ENCODE measurements at regions not wholly inside any gene's neighbourhood (a gene's known extent, or its start where the extent isn't known, plus 50 kb on each side); places are given as distances from the start of the nearest gene placed in this dataset.
"Not testable (repeated sequence)": the region's sequence is repeated elsewhere in the genome, so short reads cannot be mapped to it uniquely, and the experiment has no call there.

DNA sequence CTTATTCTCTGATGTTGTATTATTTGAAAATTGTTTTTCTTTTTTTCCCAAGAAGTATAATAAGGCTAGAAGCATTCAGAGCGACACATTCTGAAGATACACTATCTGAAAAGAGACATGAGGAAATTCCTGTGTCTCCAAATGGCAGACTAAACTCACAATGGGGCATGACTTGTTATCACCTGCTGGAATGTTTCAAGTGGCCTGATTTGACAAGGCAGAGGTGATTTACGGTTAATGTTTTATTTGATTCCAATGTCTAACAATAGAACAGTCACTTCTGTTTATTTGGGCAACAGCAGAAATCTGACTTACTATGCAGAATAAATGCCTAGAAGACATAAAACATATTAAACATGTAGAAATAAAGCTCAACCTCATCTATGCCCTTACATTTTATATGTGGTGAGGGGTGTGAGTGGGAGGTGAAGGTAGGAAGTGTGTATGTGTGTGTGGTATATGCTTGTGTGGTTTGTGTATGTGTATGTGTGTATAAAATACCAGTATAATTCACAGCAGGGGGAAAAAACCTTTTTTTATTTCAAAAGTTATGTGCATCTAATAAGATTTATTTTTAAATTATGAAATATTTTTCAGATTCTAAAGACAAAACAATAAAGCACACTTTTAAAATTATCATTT is 1051.7 kb downstream of the ROBO2 start:
- DNase-seq, result no peak

DNA sequence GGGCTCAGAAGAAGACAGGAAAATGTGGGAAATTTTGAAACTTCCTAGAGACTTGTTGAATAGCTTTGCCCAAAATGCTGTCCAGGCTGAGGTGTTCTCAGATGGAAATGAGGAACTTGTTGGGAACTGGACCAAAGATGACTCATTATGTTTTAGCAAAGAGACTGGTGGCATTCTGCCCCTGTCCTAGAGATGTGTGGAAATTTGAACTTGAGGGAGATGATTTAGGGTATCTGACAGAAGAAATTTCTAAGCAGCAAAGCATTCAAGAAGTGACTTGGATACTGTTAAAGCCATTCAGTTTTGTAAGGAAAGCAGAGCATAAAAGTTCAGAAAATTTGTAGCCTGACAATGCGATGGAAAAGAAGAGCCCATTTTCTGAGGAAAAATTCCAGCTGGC is 1052.7 kb downstream of the ROBO2 start:
- not testable (repeated sequence) for DNase-seq

DNA sequence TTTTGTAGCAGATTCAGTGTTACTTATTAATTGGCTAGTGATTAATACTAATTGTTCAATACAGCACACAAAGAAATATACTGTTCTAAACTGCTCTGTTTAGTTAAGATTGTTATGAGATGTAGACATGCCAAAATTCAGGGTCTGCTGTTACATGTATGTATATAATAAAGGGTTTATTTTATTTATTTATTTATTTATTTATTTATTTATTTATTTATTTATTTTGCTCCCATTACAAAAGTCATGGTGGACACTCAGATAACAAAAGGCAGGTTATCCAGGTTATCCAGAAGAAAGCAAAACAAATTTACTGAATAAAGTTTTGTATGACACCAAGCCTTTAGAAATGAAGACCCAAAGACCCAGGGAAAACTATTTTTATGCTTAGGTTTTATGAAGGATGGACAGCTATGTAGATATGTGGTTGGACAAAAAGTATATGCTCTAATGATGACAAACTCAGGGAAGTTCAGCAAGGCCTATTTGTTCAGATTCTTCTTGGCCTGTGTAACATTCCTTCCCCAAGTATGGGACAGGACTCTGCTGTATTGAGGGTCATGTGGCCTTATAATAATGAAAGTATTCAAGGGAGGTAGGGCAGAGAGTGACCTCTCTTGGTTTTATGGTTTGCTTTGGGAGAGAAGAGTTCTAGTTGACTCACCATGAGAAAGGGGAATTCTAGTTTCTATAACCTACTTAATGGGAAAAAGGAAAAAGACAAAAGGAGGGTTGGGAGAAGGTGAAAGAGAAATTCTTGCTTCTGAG is 1056.8 kb downstream of the ROBO2 start:
- DNase-seq, result no peak

DNA sequence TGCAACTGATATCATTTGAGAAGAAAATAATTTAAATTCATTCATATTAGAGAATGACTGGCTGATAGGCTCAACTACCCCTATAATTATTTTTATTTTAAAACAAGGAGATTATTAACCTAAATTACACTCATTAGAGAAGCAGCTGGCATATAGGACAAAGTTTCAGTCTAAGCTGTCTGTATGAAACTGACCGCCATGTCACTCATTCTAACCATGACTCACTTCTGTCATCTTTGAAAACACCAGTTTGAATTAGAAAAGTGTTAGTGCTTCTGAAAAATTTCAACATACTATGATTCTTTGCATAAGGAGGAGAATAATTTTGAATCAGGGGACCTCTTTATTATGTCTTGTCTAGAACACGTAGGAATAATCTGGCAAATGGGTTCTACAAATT is 1058.5 kb downstream of the ROBO2 start:
- DNase-seq, result no peak

DNA sequence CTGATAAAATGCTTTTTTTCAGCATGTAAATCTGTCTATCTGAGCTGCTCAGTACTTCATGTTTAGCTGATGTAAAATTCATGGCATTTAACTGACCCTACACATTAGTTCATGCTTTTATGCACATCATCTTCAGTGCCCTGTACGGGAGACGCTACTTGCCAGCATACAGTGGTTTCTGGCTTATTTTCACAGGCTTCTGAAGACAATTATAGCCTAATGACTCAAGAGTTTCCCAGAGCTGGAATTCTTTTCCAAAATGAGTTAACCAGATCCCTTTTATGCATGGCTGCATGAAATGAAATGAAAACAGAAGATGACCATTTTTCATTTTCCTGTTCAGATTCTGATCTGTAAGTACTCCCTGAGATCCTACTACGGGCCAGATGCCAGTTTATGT is 1061.5 kb downstream of the ROBO2 start:
- DNase-seq, result no peak

DNA sequence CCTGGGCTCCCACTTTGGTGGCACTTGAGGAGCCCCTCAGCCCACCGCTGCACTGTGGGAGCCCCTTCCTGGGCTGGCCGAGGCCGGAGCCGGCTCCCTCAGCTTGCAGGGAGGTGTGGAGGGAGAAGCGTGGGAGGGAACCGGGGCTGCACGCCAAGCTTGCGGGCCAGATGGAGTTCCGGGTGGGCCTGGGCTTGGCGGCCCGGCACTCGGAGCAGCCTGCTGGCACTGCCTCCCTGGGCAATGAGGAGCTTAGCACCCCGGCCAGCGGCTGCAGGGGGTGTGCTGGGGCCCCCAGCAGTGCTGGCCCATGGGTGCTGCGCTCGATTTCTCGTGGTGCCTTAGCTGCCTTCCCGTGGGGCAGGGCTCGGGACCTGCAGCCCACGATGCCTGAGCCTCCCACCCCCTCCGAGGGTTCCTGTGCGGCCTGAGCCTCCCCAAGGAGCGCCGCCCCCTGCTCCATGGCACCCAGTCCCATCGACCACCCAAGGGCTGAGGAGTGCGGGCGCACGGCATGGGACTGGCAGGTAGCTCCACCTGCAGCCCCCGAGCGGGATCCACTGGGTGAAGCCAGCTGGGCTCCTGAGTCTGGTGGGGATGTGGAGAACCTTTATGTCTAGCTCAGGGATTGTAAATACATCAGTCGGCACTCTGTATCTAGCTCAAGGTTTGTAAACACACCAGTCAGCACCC is 1068.5 kb downstream of the ROBO2 start:
- not testable (repeated sequence) for DNase-seq

DNA sequence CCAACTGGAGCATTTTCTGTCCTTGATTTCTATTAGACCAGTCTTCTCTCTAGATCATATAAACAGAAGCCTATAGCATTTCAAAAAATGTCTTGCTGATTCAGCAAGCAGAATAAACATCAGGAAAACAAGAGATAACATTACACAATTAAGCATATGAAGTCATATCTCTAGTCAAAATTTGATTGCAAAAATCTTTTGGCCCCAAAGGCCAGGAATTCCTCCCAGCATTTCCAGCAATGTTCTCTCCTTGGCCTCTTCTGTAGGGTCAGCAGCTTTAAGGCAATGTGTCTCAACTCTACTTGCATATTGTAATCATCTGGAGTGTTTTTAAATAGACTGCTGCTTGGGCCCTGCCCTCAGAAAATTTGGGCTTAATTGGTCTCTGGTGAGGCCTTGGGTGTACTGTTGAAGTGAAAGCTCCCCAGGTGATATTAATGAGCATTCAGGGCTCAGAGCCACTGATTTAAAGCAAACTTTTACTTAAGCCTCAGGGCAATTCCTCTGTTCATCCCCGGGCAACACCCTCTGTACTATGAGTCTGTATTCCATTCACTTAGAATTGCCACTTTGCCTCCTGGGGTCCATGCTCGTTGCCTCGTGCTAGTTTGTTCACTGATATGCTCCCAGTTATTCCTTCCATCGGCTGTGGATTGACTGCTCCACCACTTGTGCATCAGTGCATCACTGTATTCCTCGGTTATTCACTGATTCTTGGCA is 1072.6 kb downstream of the ROBO2 start:
- no peak for DNase-seq

DNA sequence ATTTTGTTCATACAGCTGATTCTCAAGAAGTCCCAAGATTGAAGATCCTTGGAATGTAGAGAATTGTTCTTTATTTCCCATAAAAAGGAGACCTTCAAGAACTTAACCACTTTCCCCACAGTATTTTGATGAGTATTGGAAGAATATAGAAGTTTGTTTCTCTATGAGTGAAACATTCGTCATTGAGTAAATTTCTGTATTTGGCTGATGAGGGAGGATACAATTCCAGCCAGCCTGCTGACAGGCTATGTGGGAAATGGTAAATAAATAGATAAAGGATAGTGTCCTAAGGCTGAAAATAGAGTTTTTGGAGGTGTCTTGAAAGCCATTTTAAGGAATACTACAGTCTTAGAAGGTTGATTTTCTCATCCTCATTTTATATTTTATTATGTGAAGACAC is 1076.1 kb downstream of the ROBO2 start:
- no peak for DNase-seq

DNA sequence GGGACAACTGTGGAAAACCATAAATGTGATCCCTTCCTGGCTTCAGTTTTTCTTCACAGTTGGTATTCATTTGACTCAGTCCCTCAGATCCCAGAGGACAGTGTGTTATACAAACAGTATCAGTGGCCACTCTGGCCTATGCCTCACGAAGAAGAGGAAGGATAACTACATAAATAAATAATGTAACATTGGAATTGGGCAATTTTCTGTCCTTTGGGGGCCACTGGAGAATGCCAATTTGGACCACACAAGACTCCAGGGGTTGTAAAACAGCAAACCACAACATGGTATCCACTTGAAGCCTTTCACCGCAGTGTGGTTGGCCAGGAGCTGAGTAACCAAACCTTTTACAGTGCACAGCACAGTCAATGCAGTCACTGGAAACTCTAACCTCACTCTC is 1077.0 kb downstream of the ROBO2 start:
- DNase-seq, result no peak

DNA sequence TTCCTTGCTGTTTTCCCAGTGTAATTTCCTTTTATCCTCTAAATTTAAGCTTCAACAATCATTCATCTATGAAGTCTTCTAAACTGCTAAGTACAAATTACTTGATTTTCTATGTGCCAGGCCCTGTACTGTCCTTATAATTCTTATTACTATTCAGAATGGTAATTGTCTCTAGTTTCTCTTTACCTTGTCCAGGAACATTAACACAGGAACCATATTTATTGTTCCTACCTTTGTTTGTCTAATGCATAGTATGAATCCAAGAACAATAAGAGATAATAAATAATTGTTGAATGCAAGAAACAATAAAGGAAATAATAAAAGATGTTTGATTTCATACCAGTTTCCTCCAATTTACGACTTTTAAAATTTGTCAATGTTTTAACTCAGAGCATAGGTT is 1083.2 kb downstream of the ROBO2 start:
- no peak for DNase-seq

DNA sequence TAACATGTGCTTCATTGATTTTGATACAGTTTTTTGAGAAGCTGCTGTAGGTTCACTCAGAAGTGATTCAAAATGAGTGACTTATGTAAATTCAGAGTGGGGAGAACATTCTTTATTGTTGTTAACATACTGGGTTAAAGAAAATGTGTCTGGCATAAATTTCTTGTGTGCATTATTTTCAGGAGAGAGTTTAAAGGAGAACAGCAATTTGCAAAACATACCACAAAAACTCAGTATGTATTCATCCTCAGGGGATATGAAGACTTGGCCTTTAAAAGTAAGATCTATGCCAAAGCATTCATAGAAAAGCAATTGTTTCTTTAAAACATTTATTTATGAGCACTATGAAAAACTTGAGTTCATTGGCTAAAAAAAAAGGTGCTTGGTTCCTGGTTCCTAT is 1089.8 kb downstream of the ROBO2 start:
- no peak for DNase-seq

DNA sequence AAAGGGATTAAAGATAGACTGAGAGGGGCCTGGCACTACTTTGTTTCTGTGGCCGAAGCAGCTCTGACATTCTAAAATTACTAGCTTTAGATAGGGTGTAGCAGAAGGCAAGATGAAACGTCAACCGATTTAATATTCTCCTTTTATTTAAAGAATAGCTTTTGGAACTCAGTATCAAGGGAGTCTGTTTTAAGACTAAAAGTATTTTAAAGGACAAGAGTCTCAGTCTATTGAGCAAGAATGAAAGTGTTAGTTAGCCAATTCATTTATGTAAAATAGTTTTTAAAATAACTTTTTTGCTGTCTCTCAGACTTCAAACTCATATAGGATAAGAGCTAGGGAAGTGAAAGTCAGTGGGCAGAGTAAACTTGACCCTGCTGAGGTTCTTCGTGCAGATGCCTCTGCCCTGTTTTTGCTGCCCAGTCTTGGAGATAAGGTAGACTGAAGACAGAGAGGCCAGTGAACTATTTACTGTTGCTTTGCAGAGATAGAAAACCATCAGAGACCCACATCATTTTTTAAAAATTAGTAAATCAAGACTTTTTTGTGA is 1090.9 kb downstream of the ROBO2 start:
- no peak for DNase-seq

DNA sequence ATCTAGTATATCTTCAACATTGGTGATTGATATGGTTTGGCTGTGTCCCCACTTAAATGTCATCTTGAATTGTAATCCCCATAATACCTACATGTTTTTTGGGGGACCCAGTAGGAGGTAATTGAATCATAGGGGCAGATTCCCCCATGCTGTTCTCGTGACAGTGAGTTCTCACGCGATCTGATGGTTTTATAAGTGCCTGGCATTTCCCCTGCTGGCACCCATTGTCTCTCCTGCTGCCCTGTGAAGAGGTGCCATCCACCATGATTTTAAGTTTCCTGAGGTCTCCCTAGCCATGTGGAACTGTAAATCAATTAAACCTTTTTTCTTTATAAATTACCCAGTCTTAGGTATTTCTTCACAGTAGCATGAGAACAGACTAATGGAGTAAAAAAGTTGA is 1094.6 kb downstream of the ROBO2 start:
- DNase-seq, result no peak

DNA sequence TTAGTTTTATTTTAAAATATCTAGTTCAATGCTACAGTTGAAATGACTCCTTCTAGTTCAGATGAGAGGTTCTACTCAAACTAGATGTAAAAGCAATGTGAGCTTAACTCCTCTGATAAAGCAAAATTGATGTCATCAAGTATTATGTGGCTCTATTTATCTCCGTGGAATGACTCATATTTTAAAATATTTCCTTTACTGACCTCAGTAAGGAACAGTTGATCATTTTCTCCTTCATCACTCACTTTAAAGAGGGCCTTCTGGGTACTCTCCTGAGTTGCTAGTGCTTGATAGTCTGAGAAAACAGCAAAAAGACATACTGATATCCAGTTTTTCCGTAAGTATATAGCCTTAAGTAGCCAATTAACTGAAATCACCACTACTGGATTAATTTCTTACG is 1099.3 kb downstream of the ROBO2 start:
- DNase-seq, result no peak

DNA sequence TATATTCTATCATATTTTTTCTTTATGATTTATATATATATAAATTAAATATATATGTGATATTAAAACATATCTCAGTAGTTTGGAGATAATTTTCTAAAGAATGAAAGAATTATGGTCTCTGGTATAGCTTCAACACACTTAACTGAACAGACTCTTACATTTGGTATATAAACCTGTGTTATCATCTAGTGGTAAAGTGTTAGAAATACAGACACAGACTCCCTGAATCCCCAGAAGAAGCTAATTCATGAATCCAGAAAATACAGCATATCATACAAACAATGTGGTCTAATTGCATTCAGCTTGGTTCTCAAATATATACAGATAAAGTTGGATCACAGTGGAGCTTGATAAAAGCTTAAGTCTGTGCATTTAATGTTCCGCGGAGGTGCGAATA is 1100.4 kb downstream of the ROBO2 start:
- no peak for DNase-seq

DNA sequence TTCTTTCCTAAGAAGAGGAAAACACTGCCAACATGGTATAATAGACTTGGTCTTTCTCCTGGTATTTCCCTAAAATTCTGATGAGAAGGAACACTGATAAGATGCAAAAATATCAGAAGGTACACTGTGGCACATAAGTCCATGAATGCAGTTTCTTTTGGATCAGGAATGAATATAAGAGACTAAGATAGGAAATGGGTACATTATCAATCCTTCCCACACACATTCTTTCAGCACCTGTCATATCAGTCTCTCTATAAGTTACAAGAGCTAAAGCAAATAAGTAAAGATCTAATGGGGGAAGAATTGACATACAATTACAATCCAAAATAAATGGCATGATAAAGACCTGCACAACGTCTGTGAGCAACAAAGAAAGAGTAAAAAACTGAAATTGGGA is 1101.0 kb downstream of the ROBO2 start:
- no peak for DNase-seq

DNA sequence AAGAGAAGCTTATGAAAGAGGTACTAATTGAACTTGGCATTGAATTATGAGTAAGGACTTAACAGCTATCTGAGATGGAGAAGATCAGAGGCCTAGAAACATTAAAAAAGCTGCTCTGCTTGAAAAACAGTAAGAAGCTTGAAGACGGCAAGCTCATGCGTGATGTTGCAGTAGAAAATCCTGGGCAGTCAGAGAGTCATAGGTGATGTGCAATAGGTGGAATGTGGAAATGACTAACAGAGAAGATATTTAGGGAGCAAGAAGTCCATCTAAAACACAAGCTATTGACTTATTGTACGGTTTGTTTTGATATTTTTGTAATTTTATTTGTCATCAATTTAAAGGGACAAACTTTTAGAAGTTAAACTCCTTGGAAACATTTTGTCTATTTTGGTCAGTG is 1101.4 kb downstream of the ROBO2 start:
- DNase-seq, result no peak

DNA sequence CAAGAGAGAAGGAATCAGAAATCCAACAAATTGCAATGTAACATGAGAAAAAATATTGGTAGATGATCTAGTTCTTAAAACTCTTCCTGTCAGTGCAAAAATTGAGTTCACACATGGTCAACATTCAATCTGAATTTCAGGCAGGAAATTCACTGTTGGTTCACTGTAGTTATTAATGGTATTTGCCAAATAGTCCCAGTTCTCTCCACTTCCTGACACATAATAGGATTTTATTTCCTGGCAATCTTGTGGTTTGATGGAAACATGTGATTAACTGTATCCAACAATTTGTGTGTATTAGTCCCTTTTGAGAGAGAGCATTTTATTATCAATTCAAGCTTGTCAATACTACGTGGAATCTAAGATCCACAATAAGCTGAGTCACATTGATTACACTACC is 1103.1 kb downstream of the ROBO2 start:
- no peak for DNase-seq

DNA sequence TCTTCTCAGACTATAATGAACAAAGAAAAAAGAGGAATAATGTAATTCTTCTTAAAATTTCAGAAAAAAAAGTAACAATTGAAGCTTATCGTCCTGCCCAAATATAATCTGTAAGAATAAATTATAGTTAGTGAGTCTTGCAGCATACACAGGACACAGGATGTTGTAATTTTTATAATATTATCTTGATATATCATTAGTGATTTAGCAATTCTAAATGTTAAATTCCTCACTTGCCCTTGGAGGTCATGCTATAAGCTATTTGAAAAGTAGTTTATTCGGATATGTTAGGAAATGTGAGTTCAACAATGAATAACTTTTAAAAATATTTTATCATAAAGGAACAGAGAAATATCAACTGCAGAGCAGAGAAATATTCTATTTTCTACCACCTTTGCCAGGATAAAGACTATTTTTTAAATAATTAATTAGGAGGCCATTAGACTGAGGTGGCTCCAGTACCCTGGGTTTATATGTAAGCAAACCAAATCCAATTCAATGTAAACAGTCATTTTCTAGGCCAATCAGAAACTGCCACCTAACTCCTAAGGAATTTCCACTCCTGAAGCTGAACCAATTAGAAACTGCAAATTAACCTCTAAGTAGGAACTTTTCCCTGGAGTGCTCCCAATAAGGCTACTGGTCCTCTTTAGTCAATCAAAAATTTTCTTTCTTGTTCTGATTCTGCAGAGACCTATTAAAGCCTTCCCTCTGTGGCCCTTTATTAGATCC is 1109.3 kb downstream of the ROBO2 start:
- no peak for DNase-seq

DNA sequence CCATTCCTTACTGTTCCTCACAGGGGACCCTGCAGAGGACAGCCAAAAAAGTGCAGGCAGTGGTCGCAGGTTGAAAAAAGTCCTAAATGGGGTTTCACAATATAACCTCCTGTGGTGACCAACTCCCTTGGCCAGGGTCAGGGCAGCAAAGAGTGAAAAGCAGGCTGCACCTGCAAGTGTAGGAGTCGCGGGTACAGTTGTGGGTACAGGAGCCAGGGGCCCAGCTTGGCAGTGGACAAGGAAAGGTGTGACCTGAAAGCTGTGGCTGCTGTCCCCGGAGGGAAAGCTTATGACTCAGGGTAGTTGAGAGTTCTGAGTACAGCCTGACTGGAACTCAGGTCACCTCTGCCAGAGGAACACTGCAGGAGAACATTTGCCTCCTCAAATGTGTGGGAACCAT is 1114.1 kb downstream of the ROBO2 start:
- DNase-seq, result no peak

DNA sequence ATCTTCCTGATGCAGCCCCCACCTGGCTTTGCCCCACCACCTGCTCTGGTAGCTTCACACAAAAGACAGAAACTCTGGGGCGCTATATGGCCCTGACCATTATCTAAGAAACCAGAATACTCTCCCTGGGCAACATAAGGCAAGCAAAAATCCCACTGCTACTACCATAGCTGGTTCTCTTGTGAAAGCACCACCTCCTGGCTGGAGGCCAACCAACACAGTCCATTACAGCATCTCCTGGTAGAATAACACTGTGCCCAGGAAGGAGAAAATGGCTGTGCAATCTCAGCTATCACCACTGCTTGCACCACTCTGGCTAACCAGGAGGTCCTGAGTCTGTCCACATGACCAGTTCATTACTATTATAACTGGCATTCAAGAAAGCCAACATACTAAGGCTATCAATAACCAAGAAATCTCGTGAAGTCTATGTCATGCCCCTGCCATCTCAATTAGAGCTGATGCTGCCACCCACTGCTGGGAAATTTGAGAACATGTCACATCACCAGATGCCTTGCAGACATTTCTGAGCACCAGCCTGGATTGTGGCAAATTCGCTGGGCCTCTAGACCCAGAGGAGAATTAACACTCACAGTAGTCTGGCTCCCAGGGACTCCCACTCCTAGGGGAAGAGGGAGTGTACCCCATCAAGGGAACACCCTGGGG is 1114.8 kb downstream of the ROBO2 start:
- DNase-seq, result no peak

DNA sequence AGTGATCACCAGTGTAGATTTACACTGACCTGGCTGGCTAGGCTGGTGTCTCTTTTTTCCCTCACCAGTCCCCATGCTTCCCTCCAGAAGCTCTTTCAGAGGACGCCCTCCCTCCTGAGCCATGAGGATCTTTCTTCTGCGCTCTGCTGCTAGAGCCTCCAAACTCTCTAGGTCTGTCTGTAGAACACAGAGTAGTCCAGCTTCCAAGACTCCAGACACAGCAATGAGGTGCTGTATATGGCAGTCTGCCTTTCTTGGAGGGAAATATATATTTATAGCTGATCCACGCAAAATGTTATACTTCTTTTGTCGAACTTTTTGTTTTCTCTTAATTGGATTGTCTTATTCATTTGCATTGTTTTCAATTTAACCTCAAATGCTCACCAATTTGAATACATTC is 1121.8 kb downstream of the ROBO2 start:
- DNase-seq, result no peak

Data from hematopoietic multipotent progenitor cell treated with erythropoietin and hydrocortisone succinate and interleukin-3 and kit ligand, for 4 days (in vitro differentiated cells).